Liver (tissue), 7 donors: ENCODE measurements at regions not wholly inside any gene's neighbourhood (a gene's known extent, or its start where the extent isn't known, plus 50 kb on each side); places are given as distances from the start of the nearest gene placed in this dataset.

Source experiments
- DNase-seq: peaks from one replicate; pipeline ENCODE4 v3.0.0-alpha.2; 2017; ENCODE audit warnings: low spot score
- H3K27ac ChIP-seq, 2 donors: one replicate each; pipeline ENCODE4 v1.7.0; 2013; ENCODE audit warnings: inconsistent platforms in 2 of 2, low read length in 2 of 2, control low read depth in 1 of 2, low read depth in 1 of 2, mild to moderate bottlenecking in 1 of 2
- H3K27me3 ChIP-seq, 4 donors: one replicate each; pipeline versions ENCODE4 v1.6.1 to v1.7.0; 2013; ENCODE audit warnings: low read length in 3 of 4, inconsistent platforms in 1 of 4, mild to moderate bottlenecking in 1 of 4, moderate library complexity in 1 of 4; ENCODE audit not compliant: control insufficient read depth in 4 of 4, insufficient read depth in 4 of 4
- H3K36me3 ChIP-seq, 4 donors: one replicate each; pipeline versions ENCODE4 v1.6.1 to v1.7.0; 2013; ENCODE audit warnings: low read length in 3 of 4, mild to moderate bottlenecking in 3 of 4, low read depth in 1 of 4, moderate library complexity in 1 of 4; ENCODE audit not compliant: control insufficient read depth in 4 of 4, insufficient read depth in 3 of 4
- H3K4me1 ChIP-seq, 4 donors: one replicate each; pipeline versions ENCODE4 v1.6.1 to v1.7.0; 2013; ENCODE audit warnings: low read length in 3 of 4, mild to moderate bottlenecking in 3 of 4, moderate library complexity in 1 of 4; ENCODE audit not compliant: control insufficient read depth in 4 of 4, insufficient read depth in 4 of 4
- H3K4me3 ChIP-seq, 3 donors: one replicate each; pipeline versions ENCODE4 v1.6.1 to v1.7.0; 2013; ENCODE audit warnings: low read length in 3 of 3, control low read depth in 1 of 3, low read depth in 1 of 3, mild to moderate bottlenecking in 1 of 3
- H3K9ac ChIP-seq, 2 donors: one replicate each; pipeline ENCODE4 v1.7.0; 2013; ENCODE audit warnings: low read length in 2 of 2, mild to moderate bottlenecking in 2 of 2, moderate library complexity in 2 of 2, control low read depth in 1 of 2, low read depth in 1 of 2
- H3K9me3 ChIP-seq, 4 donors: one replicate each; pipeline versions ENCODE4 v1.6.1 to v1.7.0; 2013; ENCODE audit warnings: low read length in 3 of 4; ENCODE audit not compliant: control insufficient read depth in 4 of 4
- FOXA2 ChIP-seq: IDR thresholded peaks from 2 replicates; pipeline ENCODE4 v1.6.1; 2016; ENCODE audit warnings: antibody characterized with exemption
- GABPA ChIP-seq, 2 donors: IDR thresholded peaks in 1 of 2; conservative IDR thresholded peaks in 1 of 2; 2 replicates each; pipeline ENCODE4 v1.6.1; 2016; ENCODE audit warnings: antibody characterized with exemption in 2 of 2, mild to moderate bottlenecking in 1 of 2, moderate library complexity in 1 of 2
- HNF4A ChIP-seq, 2 donors: conservative IDR thresholded peaks; 2 replicates each; pipeline ENCODE4 v1.6.1; 2016; ENCODE audit warnings: antibody characterized with exemption in 2 of 2, mild to moderate bottlenecking in 2 of 2
- HNF4G ChIP-seq: IDR thresholded peaks from 2 replicates; pipeline ENCODE4 v1.6.1; 2016; ENCODE audit warnings: antibody characterized with exemption
- JUND ChIP-seq, 2 donors: IDR thresholded peaks; 2 replicates each; pipeline ENCODE4 v1.6.1; 2016; ENCODE audit warnings: antibody characterized with exemption in 2 of 2
- NR2F2 ChIP-seq: IDR thresholded peaks from 2 replicates; pipeline ENCODE4 v1.6.1; 2016; ENCODE audit warnings: antibody characterized with exemption
- RAD21 ChIP-seq, 2 donors: IDR thresholded peaks; 2 replicates each; pipeline ENCODE4 v1.6.1; 2016; ENCODE audit warnings: antibody characterized with exemption in 2 of 2, mild to moderate bottlenecking in 2 of 2
- REST ChIP-seq: IDR thresholded peaks from 2 replicates; pipeline ENCODE4 v1.6.1; 2016; ENCODE audit warnings: antibody characterized with exemption, mild to moderate bottlenecking
- RXRA ChIP-seq, 2 donors: IDR thresholded peaks; 2 replicates each; pipeline ENCODE4 v1.6.1; 2017 to 2018; ENCODE audit warnings: antibody characterized with exemption in 2 of 2, mild to moderate bottlenecking in 1 of 2
- SP1 ChIP-seq: IDR thresholded peaks from 2 replicates; pipeline ENCODE4 v1.6.1; 2018; ENCODE audit warnings: antibody characterized with exemption, mild to moderate bottlenecking
- YY1 ChIP-seq: IDR thresholded peaks from 2 replicates; pipeline ENCODE4 v1.6.1; 2016; ENCODE audit warnings: antibody characterized with exemption, mild to moderate bottlenecking
- WGBS: extraction: QIAGEN DNeasy Blood & Tissue Kit; methylation state at CpG from one replicate; pipeline ENCODE4 v1.1.7; 2013; 5-methylcytosine and 5-hydroxymethylcytosine counted together
- TF ChIP-seq, protein P1 (sequence below): IDR thresholded peaks from 2 replicates; pipeline ENCODE4 v1.6.1; 2016; ENCODE audit warnings: antibody characterized with exemption
- TF ChIP-seq, protein P2 (sequence below): IDR thresholded peaks from 2 replicates; pipeline ENCODE4 v1.6.1; 2016; ENCODE audit warnings: antibody characterized with exemption
- donor health status: healthy.
- donor health status: healthy.
- donor health status: healthy.
- donor health status: healthy.

DNA sequence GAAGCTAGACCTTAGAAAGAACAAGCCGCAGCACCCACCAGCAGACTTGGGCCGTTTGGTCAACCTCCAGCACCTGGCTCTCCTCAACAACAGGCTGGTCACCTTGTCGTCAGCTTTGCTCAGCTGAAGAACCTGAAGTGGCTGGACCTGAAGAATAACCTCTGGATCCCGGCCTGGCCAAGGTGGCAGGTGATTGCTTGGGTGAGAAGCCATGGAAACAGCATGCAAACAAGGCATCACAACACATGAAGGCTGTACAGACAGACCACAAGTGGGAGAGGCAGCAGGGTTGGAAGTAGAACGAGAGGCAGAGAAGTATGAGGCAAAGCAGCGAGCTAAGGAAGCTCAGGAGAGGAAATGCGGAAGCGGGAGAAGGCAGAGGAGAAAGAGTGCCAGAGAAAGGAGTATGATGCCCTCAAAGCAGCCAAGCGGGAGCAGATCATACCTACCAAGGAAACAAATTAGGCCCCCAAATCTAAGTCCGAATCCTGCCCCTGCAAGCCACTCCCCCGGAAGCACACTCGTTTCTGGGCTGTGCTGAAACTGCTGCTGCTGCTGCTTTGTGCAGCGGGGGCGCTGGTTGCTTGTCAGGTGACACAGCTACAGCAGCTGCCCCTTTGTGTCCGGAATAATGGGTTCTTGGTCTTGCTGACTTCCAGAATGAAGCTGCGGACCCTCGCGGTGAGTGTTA is 121.6 kb upstream of the LGSN start:
- Histone ChIP-seq H3K9ac (no peak overlapping the region), H3K4me3 (no peak overlapping the region), H3K36me3 (no peaks in the 10 kb centered on the region), H3K4me1 (no peaks in the 10 kb centered on the region), H3K9me3 (no peaks in the 10 kb centered on the region), H3K27ac (no peak overlapping the region), H3K27me3 (no peaks in the 10 kb centered on the region)
- TF ChIP-seq, protein P1, sequence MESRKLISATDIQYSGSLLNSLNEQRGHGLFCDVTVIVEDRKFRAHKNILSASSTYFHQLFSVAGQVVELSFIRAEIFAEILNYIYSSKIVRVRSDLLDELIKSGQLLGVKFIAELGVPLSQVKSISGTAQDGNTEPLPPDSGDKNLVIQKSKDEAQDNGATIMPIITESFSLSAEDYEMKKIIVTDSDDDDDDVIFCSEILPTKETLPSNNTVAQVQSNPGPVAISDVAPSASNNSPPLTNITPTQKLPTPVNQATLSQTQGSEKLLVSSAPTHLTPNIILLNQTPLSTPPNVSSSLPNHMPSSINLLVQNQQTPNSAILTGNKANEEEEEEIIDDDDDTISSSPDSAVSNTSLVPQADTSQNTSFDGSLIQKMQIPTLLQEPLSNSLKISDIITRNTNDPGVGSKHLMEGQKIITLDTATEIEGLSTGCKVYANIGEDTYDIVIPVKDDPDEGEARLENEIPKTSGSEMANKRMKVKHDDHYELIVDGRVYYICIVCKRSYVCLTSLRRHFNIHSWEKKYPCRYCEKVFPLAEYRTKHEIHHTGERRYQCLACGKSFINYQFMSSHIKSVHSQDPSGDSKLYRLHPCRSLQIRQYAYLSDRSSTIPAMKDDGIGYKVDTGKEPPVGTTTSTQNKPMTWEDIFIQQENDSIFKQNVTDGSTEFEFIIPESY, result no peak
- TF ChIP-seq SP1 (no peak), FOXA2 (no peak), HNF4A (conservative IDR thresholded peaks at IDR 0.05) (no peak), YY1 (no peak), NR2F2 (no peak)
- TF ChIP-seq, protein P2, sequence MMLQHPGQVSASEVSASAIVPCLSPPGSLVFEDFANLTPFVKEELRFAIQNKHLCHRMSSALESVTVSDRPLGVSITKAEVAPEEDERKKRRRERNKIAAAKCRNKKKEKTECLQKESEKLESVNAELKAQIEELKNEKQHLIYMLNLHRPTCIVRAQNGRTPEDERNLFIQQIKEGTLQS, result no peak
- no peak for DNase-seq
- 95% methylated on average over 18 of the region's 18 CpGs for WGBS

DNA sequence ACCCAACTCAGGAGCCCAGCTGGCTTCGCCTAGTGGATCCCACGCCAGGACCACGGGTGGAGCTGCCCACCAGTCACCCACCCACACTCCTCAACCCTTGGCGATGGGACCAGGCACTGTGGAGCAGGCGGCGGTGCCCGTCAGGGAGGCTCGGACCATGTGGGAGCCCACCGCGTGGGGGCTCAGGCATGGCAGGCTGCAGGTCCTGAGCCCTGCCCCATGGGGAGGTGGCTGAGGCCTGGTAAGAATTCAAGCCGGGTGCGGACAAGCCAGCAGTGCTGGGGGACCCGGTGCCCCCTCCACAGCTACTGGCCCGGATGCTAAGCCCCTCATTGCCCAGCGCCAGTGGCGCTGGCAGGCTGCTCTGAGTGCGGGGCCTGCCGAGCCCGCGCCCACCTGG is 123.1 kb upstream of the LGSN start:
- no peak overlapping the region for H3K9ac ChIP-seq
- H3K4me1 ChIP-seq, result peaks cover 0 to 5% (median 0%) of the 10 kb centered on the region in 4 donors
- H3K9me3 ChIP-seq, result no peaks in the 10 kb centered on the region
- no peaks in the 10 kb centered on the region for H3K36me3 ChIP-seq
- H3K4me3 ChIP-seq, result no peak overlapping the region
- no peak for DNase-seq
- H3K27me3 ChIP-seq, result no peaks in the 10 kb centered on the region
- TF ChIP-seq FOXA2 (no peak), JUND (IDR thresholded peaks at IDR 0.05) (no peak)
- WGBS, result 94% methylated on average over 20 of the region's 20 CpGs
- no peak overlapping the region for H3K27ac ChIP-seq

- H3K9me3 ChIP-seq, result no peaks in the 10 kb centered on the region
- DNase-seq, result no peak
- no peaks in the 10 kb centered on the region for H3K36me3 ChIP-seq
- H3K4me1 ChIP-seq, result peaks cover 0 to 5% (median 2%) of the 10 kb centered on the region in 4 donors
- WGBS, result 42% methylated on average over 7 of the region's 7 CpGs
- no peak overlapping the region for H3K4me3 ChIP-seq
- no peak overlapping the region for H3K9ac ChIP-seq
- peak overlapping the region in 1 of 2 donors; percentile 41 for H3K27ac ChIP-seq
- TF ChIP-seq SP1 (peak; percentile 59), YY1 (peak; percentile 84), HNF4G (peak; percentile 48), RXRA (IDR thresholded peaks at IDR 0.05) (peak; percentile 49 to 68), REST (peak; percentile 51), NR2F2 (no peak), HNF4A (conservative IDR thresholded peaks at IDR 0.05) (peak; percentile 66 to 68), RAD21 (IDR thresholded peaks at IDR 0.05) (peak; percentile 27 to 59), JUND (IDR thresholded peaks at IDR 0.05) (peak in 1 of 2 donors; percentile 18), GABPA (IDR thresholded peaks at IDR 0.05 in 1 of 2, conservative IDR thresholded peaks at IDR 0.05 in 1 of 2) (no peak)
- TF ChIP-seq, protein P1, result no peak
- TF ChIP-seq, protein P2, result peak; percentile 59
- no peaks in the 10 kb centered on the region for H3K27me3 ChIP-seq
These were observed 125.0 kb upstream of the LGSN start for GRCh38 chr6:63444768-63445167.
